Glutamatergic neuron (in vitro differentiated cells): ENCODE measurements at regions not wholly inside any gene's neighbourhood (a gene's known extent, or its start where the extent isn't known, plus 50 kb on each side); places are given as distances from the start of the nearest gene placed in this dataset.
"Not testable (repeated sequence)": the region's sequence is repeated elsewhere in the genome, so short reads cannot be mapped to it uniquely, and the experiment has no call there.

Experiments
- DNase-seq: peaks from one replicate; pipeline ENCODE4 v3.0.0; 2022
- H3K27ac Mint-ChIP-seq: one replicate; pipeline ENCODE4 v1.8.0; 2020; ENCODE audit warnings: mild to moderate bottlenecking, mixed read lengths, inconsistent platforms; ENCODE audit not compliant: unreplicated experiment
- H3K27me3 Mint-ChIP-seq: one replicate; pipeline ENCODE4 v1.8.0; 2020; ENCODE audit warnings: mild to moderate bottlenecking, moderate library complexity, mixed read lengths, inconsistent platforms; ENCODE audit not compliant: unreplicated experiment
- H3K36me3 Mint-ChIP-seq: one replicate; pipeline ENCODE4 v1.8.0; 2020; ENCODE audit warnings: mild to moderate bottlenecking, mixed read lengths, inconsistent platforms; ENCODE audit not compliant: unreplicated experiment
- H3K4me1 Mint-ChIP-seq: one replicate; pipeline ENCODE4 v1.8.0; 2020; ENCODE audit warnings: mild to moderate bottlenecking, low read depth, mixed read lengths, inconsistent platforms; ENCODE audit not compliant: unreplicated experiment
- H3K4me3 Mint-ChIP-seq: one replicate; pipeline ENCODE4 v1.8.0; 2020; ENCODE audit warnings: mild to moderate bottlenecking, mixed read lengths, inconsistent platforms; ENCODE audit not compliant: unreplicated experiment
- H3K9me3 Mint-ChIP-seq: one replicate; pipeline ENCODE4 v1.8.0; 2020; ENCODE audit warnings: mild to moderate bottlenecking, moderate library complexity, mixed read lengths, inconsistent platforms; ENCODE audit not compliant: unreplicated experiment

GRCh38 chr1:85520826-85521820, 56.2 kb upstream of the DDAH1 start:
- H3K9me3 Mint-ChIP-seq, H3K4me3 Mint-ChIP-seq, DNase-seq, H3K27ac Mint-ChIP-seq, H3K27me3 Mint-ChIP-seq, H3K36me3 Mint-ChIP-seq, H3K4me1 Mint-ChIP-seq: not testable (repeated sequence)

- H3K27ac Mint-ChIP-seq, H3K4me3 Mint-ChIP-seq, H3K27me3 Mint-ChIP-seq, DNase-seq, H3K36me3 Mint-ChIP-seq, H3K4me1 Mint-ChIP-seq, H3K9me3 Mint-ChIP-seq: not testable (repeated sequence)
Measured at GRCh38 chr1:85522458-85522857, 57.5 kb upstream of the DDAH1 start.

- not testable (repeated sequence) for H3K4me1 Mint-ChIP-seq, H3K9me3 Mint-ChIP-seq, H3K27me3 Mint-ChIP-seq, DNase-seq, H3K36me3 Mint-ChIP-seq, H3K27ac Mint-ChIP-seq, H3K4me3 Mint-ChIP-seq
Measured at GRCh38 chr1:85523061-85523460, 57.5 kb upstream of the CCN1 start.

GRCh38 chr1:85524281-85524886, 56.2 kb upstream of the CCN1 start:
- not testable (repeated sequence) for H3K9me3 Mint-ChIP-seq, H3K4me3 Mint-ChIP-seq, DNase-seq, H3K27ac Mint-ChIP-seq, H3K27me3 Mint-ChIP-seq, H3K4me1 Mint-ChIP-seq, H3K36me3 Mint-ChIP-seq

- H3K9me3 Mint-ChIP-seq, H3K27me3 Mint-ChIP-seq, H3K36me3 Mint-ChIP-seq, H3K4me1 Mint-ChIP-seq, H3K27ac Mint-ChIP-seq, H3K4me3 Mint-ChIP-seq, DNase-seq: not testable (repeated sequence)
Measured at GRCh38 chr1:85525591-85525991, 55.0 kb upstream of the CCN1 start.

- H3K36me3 Mint-ChIP-seq, H3K27me3 Mint-ChIP-seq, DNase-seq, H3K4me3 Mint-ChIP-seq, H3K27ac Mint-ChIP-seq, H3K9me3 Mint-ChIP-seq, H3K4me1 Mint-ChIP-seq: not testable (repeated sequence)
Measured at GRCh38 chr1:85526216-85526615, 54.3 kb upstream of the CCN1 start.

- not testable (repeated sequence) for H3K4me3 Mint-ChIP-seq, H3K27ac Mint-ChIP-seq, H3K36me3 Mint-ChIP-seq, H3K4me1 Mint-ChIP-seq, H3K9me3 Mint-ChIP-seq, H3K27me3 Mint-ChIP-seq
- DNase-seq = peak; percentile 20
Measured at GRCh38 chr1:85527145-85527544, 53.4 kb upstream of the CCN1 start.
